ENCODE measurements at regions not wholly inside any gene's neighbourhood (a gene's known extent, or its start where the extent isn't known, plus 50 kb on each side); places are given as distances from the start of the nearest gene placed in this dataset.

GRCh38 chr1:81600363-81600762 lies 200.4 kb upstream of the ADGRL2 start:
- no peak for DNase-seq
- H3K27me3 ChIP-seq: no peaks in the 10 kb centered on the region
- TF ChIP-seq POLR2A (IDR thresholded peaks at IDR 0.05) (no peak), CTCF (IDR thresholded peaks at IDR 0.05 in 4 of 5, conservative IDR thresholded peaks at IDR 0.05 in 1 of 5) (no peak)
- no peak for ATAC-seq
- no peaks in the 10 kb centered on the region for H3K36me3 ChIP-seq
- H3K4me3 ChIP-seq: no peak overlapping the region
- H3K4me1 ChIP-seq: no peaks in the 10 kb centered on the region
- H3K9me3 ChIP-seq: no peaks in the 10 kb centered on the region
- intact Hi-C loops (cut with DNase I; ENCODE audit: low total_unique reads) (no loop called here), in situ Hi-C loops (cut with MboI; ENCODE audit: low sequenced_read_pairs in 4 of 4) (no loop called here)
- no peak overlapping the region for H3K27ac ChIP-seq

GRCh38 chr1:81598623-81599022 lies 202.1 kb upstream of the ADGRL2 start:
- in situ Hi-C loops (cut with MboI; ENCODE audit: low sequenced_read_pairs in 4 of 4): no loop called here
- intact Hi-C loops (cut with DNase I; ENCODE audit: low total_unique reads): no loop called here
- no peaks in the 10 kb centered on the region for H3K4me1 ChIP-seq
- no peak overlapping the region for H3K27ac ChIP-seq
- no peak for ATAC-seq
- no peak overlapping the region for H3K4me3 ChIP-seq
- no peaks in the 10 kb centered on the region for H3K36me3 ChIP-seq
- no peaks in the 10 kb centered on the region for H3K9me3 ChIP-seq
- TF ChIP-seq CTCF (IDR thresholded peaks at IDR 0.05 in 4 of 5, conservative IDR thresholded peaks at IDR 0.05 in 1 of 5) (no peak), POLR2A (IDR thresholded peaks at IDR 0.05) (no peak)
- no peak for DNase-seq
- H3K27me3 ChIP-seq: no peaks in the 10 kb centered on the region

GRCh38 chr1:81597720-81598426 lies 202.9 kb upstream of the ADGRL2 start:
- no peaks in the 10 kb centered on the region for H3K9me3 ChIP-seq
- no peaks in the 10 kb centered on the region for H3K4me1 ChIP-seq
- no peak overlapping the region for H3K4me3 ChIP-seq
- no peak overlapping the region for H3K27ac ChIP-seq
- intact Hi-C loops (cut with DNase I; ENCODE audit: low total_unique reads): no loop called here
- DNase-seq (no peak), ATAC-seq (no peak)
- in situ Hi-C loops (cut with MboI; ENCODE audit: low sequenced_read_pairs in 4 of 4): no loop called here
- no peaks in the 10 kb centered on the region for H3K36me3 ChIP-seq
- no peaks in the 10 kb centered on the region for H3K27me3 ChIP-seq
- no peak for TF ChIP-seq CTCF (IDR thresholded peaks at IDR 0.05 in 4 of 5, conservative IDR thresholded peaks at IDR 0.05 in 1 of 5)
- no peak for TF ChIP-seq POLR2A (IDR thresholded peaks at IDR 0.05)

GRCh38 chr1:81596341-81596740 lies 204.4 kb upstream of the ADGRL2 start:
- DNase-seq (no peak), ATAC-seq (no peak)
- Histone ChIP-seq H3K27ac (no peak overlapping the region), H3K36me3 (no peaks in the 10 kb centered on the region), H3K4me1 (no peaks in the 10 kb centered on the region), H3K27me3 (no peaks in the 10 kb centered on the region), H3K4me3 (no peak overlapping the region), H3K9me3 (no peaks in the 10 kb centered on the region)
- intact Hi-C loops (cut with DNase I; ENCODE audit: low total_unique reads) (no loop called here), in situ Hi-C loops (cut with MboI; ENCODE audit: low sequenced_read_pairs in 4 of 4) (no loop called here)
- TF ChIP-seq POLR2A (IDR thresholded peaks at IDR 0.05) (no peak), CTCF (IDR thresholded peaks at IDR 0.05 in 4 of 5, conservative IDR thresholded peaks at IDR 0.05 in 1 of 5) (no peak)

GRCh38 chr1:81594206-81594605 lies 206.5 kb upstream of the ADGRL2 start:
- no peak overlapping the region for H3K4me3 ChIP-seq
- no peaks in the 10 kb centered on the region for H3K27me3 ChIP-seq
- TF ChIP-seq CTCF (IDR thresholded peaks at IDR 0.05 in 4 of 5, conservative IDR thresholded peaks at IDR 0.05 in 1 of 5) (no peak), POLR2A (IDR thresholded peaks at IDR 0.05) (no peak)
- H3K36me3 ChIP-seq: no peaks in the 10 kb centered on the region
- intact Hi-C loops (cut with DNase I; ENCODE audit: low total_unique reads) (no loop called here), in situ Hi-C loops (cut with MboI; ENCODE audit: low sequenced_read_pairs in 4 of 4) (no loop called here)
- H3K4me1 ChIP-seq: no peaks in the 10 kb centered on the region
- DNase-seq: no peak
- H3K27ac ChIP-seq: no peak overlapping the region
- H3K9me3 ChIP-seq: no peaks in the 10 kb centered on the region
- no peak for ATAC-seq
